K562 (cell line): ENCODE measurements at regions not wholly inside any gene's neighbourhood (a gene's known extent, or its start where the extent isn't known, plus 50 kb on each side); places are given as distances from the start of the nearest gene placed in this dataset.

ENCODE experiments used
- ATAC-seq: fragments of 200-7000 bp; cut with Tn5 transposase; 3 replicates; pipeline ENCODE4 v1.9.1; 2020; ENCODE audit warnings: moderate library complexity
- BruUV-seq: library from RNA; stranded (reverse); fragments of 400-500 nt; replicated peaks from 2 replicates; lab custom pipeline; 2021; lab: Mats Ljungman, UMichigan
- CTCF ChIA-PET: fragments of 300-600 bp; formaldehyde crosslinking; extraction: SDS; loops from one replicate; lab custom pipeline; 2021; ENCODE audit warnings: low intra/inter-chr PET ratio; lab: Yijun Ruan, JAX
- POLR2A ChIA-PET: fragments of 300-600, 350-650 bp; sonication (Branson Sonifier 250); formaldehyde crosslinking; extraction: SDS; loops from one replicate; lab custom pipeline; 2021; ENCODE audit warnings: antibody characterized with exemption, inconsistent platforms; lab: Yijun Ruan, JAX
- DNase-seq, 4 experiments: peaks; one replicate each; pipeline versions ENCODE4 v3.0.0 to v3.0.0-alpha.2; 2011 to 2018; ENCODE audit warnings: low spot score in 3 of 4, mixed read lengths in 3 of 4; ENCODE audit errors: extremely low read depth in 1 of 4
- FAIRE-seq: peaks from 2 replicates; lab custom pipeline; 2011; peaks lifted over from hg19 to GRCh38; lab: Jason Lieb, UNC
- H2AFZ ChIP-seq: 2 replicates; pipeline ENCODE4 v1.6.0; 2011; ENCODE audit warnings: low read depth, low read length, control low read depth, inconsistent platforms
- H3K27ac ChIP-seq: fragments of 200-600 bp; 3 replicates; pipeline ENCODE4 v1.8.0; 2011; ENCODE audit warnings: low read depth, mild to moderate bottlenecking, control low read depth, inconsistent platforms, low read length, moderate library complexity, mixed read lengths; ENCODE audit errors: extremely low read depth
- H3K27me3 ChIP-seq, 2 experiments: fragments of 300-600 bp in 1 of 2; 2 replicates in 1 of 2; 3 replicates in 1 of 2; pipeline versions ENCODE4 v1.6.0 to v1.8.0; 2011; ENCODE audit warnings: inconsistent platforms in 2 of 2, low read length in 2 of 2, mild to moderate bottlenecking in 1 of 2, mixed read lengths in 1 of 2, moderate library complexity in 1 of 2; ENCODE audit not compliant: control insufficient read depth in 2 of 2, insufficient read depth in 2 of 2
- H3K36me3 ChIP-seq: fragments of 300-600 bp; 3 replicates; pipeline ENCODE4 v1.8.0; 2011; ENCODE audit warnings: mild to moderate bottlenecking, low read length, inconsistent platforms; ENCODE audit not compliant: control insufficient read depth, insufficient read depth
- H3K4me1 ChIP-seq, 2 experiments: fragments of 200-600 bp in 1 of 2; replicated peaks in 1 of 2; 2 replicates in 1 of 2; 3 replicates in 1 of 2; pipeline versions ENCODE4 v1.5.1 to v1.8.0; 2011; ENCODE audit warnings: inconsistent platforms in 2 of 2, low read length in 2 of 2, mild to moderate bottlenecking in 1 of 2, mixed read lengths in 1 of 2, moderate library complexity in 1 of 2; ENCODE audit not compliant: control insufficient read depth in 2 of 2, insufficient read depth in 2 of 2
- H3K4me2 ChIP-seq: 2 replicates; pipeline ENCODE4 v1.6.1; 2011; ENCODE audit warnings: low read length, control low read depth, inconsistent platforms, mixed read lengths; ENCODE audit not compliant: insufficient read depth
- H3K4me3 ChIP-seq: fragments of 200-600 bp; sonication (generic), shearing (Covaris generic); 2 replicates; pipeline ENCODE4 v1.5.1; 2016; ENCODE audit warnings: control low read depth, inconsistent platforms
- H3K79me2 ChIP-seq: fragments of 200-600 bp; 3 replicates; pipeline ENCODE4 v1.8.0; 2011; ENCODE audit warnings: low read length, inconsistent platforms; ENCODE audit not compliant: control insufficient read depth, insufficient read depth
- H3K9ac ChIP-seq, 2 experiments: 2 replicates each; pipeline versions ENCODE4 v1.6.0 to v1.6.1; 2011; ENCODE audit warnings: low read depth in 2 of 2, low read length in 2 of 2, control low read depth in 1 of 2, inconsistent platforms in 1 of 2, mild to moderate bottlenecking in 1 of 2, mixed read lengths in 1 of 2; ENCODE audit not compliant: insufficient read depth in 1 of 2
- H3K9me1 ChIP-seq: one replicate; pipeline ENCODE4 v1.6.0; 2011; ENCODE audit warnings: inconsistent platforms, mild to moderate bottlenecking, low read length, moderate library complexity; ENCODE audit not compliant: control insufficient read depth, insufficient read depth
- H3K9me3 ChIP-seq: replicated peaks from 2 replicates; pipeline ENCODE4 v1.5.1; 2011; ENCODE audit warnings: low read depth, low read length, inconsistent platforms; ENCODE audit not compliant: control insufficient read depth, insufficient read depth
- H4K20me1 ChIP-seq: replicated peaks from 2 replicates; pipeline ENCODE4 v1.6.1; 2011; ENCODE audit warnings: low read length, inconsistent platforms, mixed read lengths; ENCODE audit not compliant: control insufficient read depth, insufficient read depth
- ARID1B ChIP-seq: fragments of 450-650 bp; IDR thresholded peaks from 2 replicates; pipeline ENCODE4 v1.6.1; 2016; ENCODE audit warnings: antibody characterized with exemption, mild to moderate bottlenecking, inconsistent platforms
- CBX5 ChIP-seq: IDR thresholded peaks from 2 replicates; pipeline ENCODE4 v1.6.1; 2014; ENCODE audit warnings: low read depth, borderline replicate concordance
- CREM ChIP-seq: IDR thresholded peaks from 2 replicates; pipeline ENCODE4 v1.6.1; 2014; ENCODE audit warnings: antibody characterized with exemption, low read depth
- CTCF ChIP-seq, 3 experiments: IDR thresholded peaks in 2 of 3; conservative IDR thresholded peaks in 1 of 3; 2 replicates each; pipeline ENCODE4 v1.5.1; 2011 to 2012; ENCODE audit warnings: low read length in 3 of 3, mild to moderate bottlenecking in 3 of 3, control low read depth in 2 of 3, improper control_type of control experiment in 1 of 3, inconsistent platforms in 1 of 3, low read depth in 1 of 3, mixed read lengths in 1 of 3, moderate library complexity in 1 of 3; ENCODE audit not compliant: insufficient read depth in 2 of 3
- ETV1 ChIP-seq: fragments of 450-650 bp; conservative IDR thresholded peaks from 2 replicates; pipeline ENCODE4 v1.6.1; 2016; ENCODE audit warnings: missing genetic modification characterization, control low read depth, low read depth, missing compliant biosample characterization
- FOXP4 ChIP-seq: sonication (generic); formaldehyde crosslinking; IDR thresholded peaks from 2 replicates; pipeline ENCODE4 v1.8.0; 2022; ENCODE audit warnings: mild to moderate bottlenecking, missing genetic modification reagents, borderline replicate concordance
- GATA2 ChIP-seq: sonication (generic); formaldehyde crosslinking; IDR thresholded peaks from 2 replicates; pipeline ENCODE4 v1.4.0; 2020; ENCODE audit warnings: mild to moderate bottlenecking, missing genetic modification reagents
- KLF13 ChIP-seq: fragments of 450-650 bp; IDR thresholded peaks from 2 replicates; pipeline ENCODE4 v1.6.1; 2016; ENCODE audit warnings: missing genetic modification characterization, low read depth, mild to moderate bottlenecking, missing compliant biosample characterization, moderate library complexity, borderline replicate concordance
- RBM15 ChIP-seq: fragments of 200-400 bp; formaldehyde crosslinking; IDR thresholded peaks from 2 replicates; pipeline ENCODE4 v1.6.1; 2018; ENCODE audit warnings: mild to moderate bottlenecking, low read length, moderate library complexity; ENCODE audit not compliant: insufficient read depth
- SP2 ChIP-seq: IDR thresholded peaks from 2 replicates; pipeline ENCODE4 v1.6.1; 2011; ENCODE audit warnings: mild to moderate bottlenecking, low read depth, low read length, moderate library complexity; ENCODE audit not compliant: poor library complexity, severe bottlenecking; ENCODE audit errors: extremely low read depth
- TBP ChIP-seq: optimal IDR thresholded peaks from 2 replicates; pipeline ENCODE3; 2011; ENCODE audit warnings: low read depth, low read length, improper control_type of control experiment
- U2AF1 ChIP-seq: fragments of 200-400 bp; formaldehyde crosslinking; optimal IDR thresholded peaks from 2 replicates; pipeline ENCODE3; 2017; ENCODE audit warnings: mild to moderate bottlenecking, low read depth, low read length, moderate library complexity
- ZBTB5 ChIP-seq: fragments of 450-650 bp; IDR thresholded peaks from 2 replicates; pipeline ENCODE4 v1.6.1; 2017; ENCODE audit warnings: antibody characterized with exemption
- WGBS: fragments of 100-300 bp; shearing (Covaris generic); methylation state at CpG from one replicate; pipeline ENCODE4 v1.1.6; 2016; ENCODE audit warnings: low coverage, mixed read lengths; ENCODE audit not compliant: insufficient coverage; ENCODE audit errors: missing lambda C conversion rate; 5-methylcytosine and 5-hydroxymethylcytosine counted together
- in situ Hi-C: fragments of 300-500 bp; cut with MboI; formaldehyde crosslinking; loops from 4 replicates; pipeline ENCODE4 v1.15.0; 2018; ENCODE audit warnings: inconsistent platforms, mixed read lengths
- intact Hi-C: fragments of 100-400 bp; cut with micrococcal nuclease; formaldehyde crosslinking; loops from 2 replicates; pipeline ENCODE4 v1.14.2; 2022
- TF ChIP-seq, protein P1 (sequence below): fragments of 450-650 bp; formaldehyde crosslinking; IDR thresholded peaks from 2 replicates; pipeline ENCODE4 v1.4.0; 2022; ENCODE audit warnings: missing genetic modification characterization

- CTCF ChIA-PET: no interaction called here
These were observed 74.0 kb upstream of the WNT11 start for GRCh38 chr11:76280151-76280881.

More at GRCh38 chr11:76280151-76280881, 74.0 kb upstream of the WNT11 start:
- H2AFZ ChIP-seq: no peak overlapping the region
- H3K4me2 ChIP-seq: no peak overlapping the region
- H3K36me3 ChIP-seq: no peaks in the 10 kb centered on the region
- no peak for TF ChIP-seq GATA2 (CRISPR knock-in tag)
- no peak for TF ChIP-seq CTCF (IDR thresholded peaks at IDR 0.05 in 2 of 3, conservative IDR thresholded peaks at IDR 0.05 in 1 of 3; ENCODE audit: insufficient read depth in 2 of 3, low read depth in 1 of 3, low read length in 3 of 3)
- no peak for TF ChIP-seq CBX5
- no peak for TF ChIP-seq CREM
- no peak for TF ChIP-seq SP2
- TF ChIP-seq RBM15: no peak
- no peak for TF ChIP-seq FOXP4 (CRISPR knock-in tag)
- TF ChIP-seq ZBTB5: no peak
- TF ChIP-seq U2AF1: no peak
- TF ChIP-seq ARID1B: no peak
- TF ChIP-seq, protein P1, sequence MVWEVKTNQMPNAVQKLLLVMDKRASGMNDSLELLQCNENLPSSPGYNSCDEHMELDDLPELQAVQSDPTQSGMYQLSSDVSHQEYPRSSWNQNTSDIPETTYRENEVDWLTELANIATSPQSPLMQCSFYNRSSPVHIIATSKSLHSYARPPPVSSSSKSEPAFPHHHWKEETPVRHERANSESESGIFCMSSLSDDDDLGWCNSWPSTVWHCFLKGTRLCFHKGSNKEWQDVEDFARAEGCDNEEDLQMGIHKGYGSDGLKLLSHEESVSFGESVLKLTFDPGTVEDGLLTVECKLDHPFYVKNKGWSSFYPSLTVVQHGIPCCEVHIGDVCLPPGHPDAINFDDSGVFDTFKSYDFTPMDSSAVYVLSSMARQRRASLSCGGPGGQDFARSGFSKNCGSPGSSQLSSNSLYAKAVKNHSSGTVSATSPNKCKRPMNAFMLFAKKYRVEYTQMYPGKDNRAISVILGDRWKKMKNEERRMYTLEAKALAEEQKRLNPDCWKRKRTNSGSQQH (CRISPR knock-in tag): no peak
- no peak for TF ChIP-seq TBP
- no peak for TF ChIP-seq ETV1 (tag)
- TF ChIP-seq KLF13 (tag): no peak
- H4K20me1 ChIP-seq: peaks cover 13% of the 10 kb centered on the region; the same call in 1 of the 2 replicates
- WGBS: 4% methylated on average over 16 of the region's 16 CpGs
- in situ Hi-C loops (no loop called here), intact Hi-C loops (no loop called here)
- H3K9me1 ChIP-seq: no peaks in the 10 kb centered on the region
- BruUV-seq: no TSS peak
- DNase-seq: no peak
- no peak for FAIRE-seq
- peaks cover 0 to 21% of the 10 kb centered on the region in 2 experiments; a peak in 2 of 5 replicates for H3K4me1 ChIP-seq
- H3K27me3 ChIP-seq: peaks cover 41 to 92% of the 10 kb centered on the region in 2 experiments; a peak in 4 of 5 replicates
- H3K27ac ChIP-seq: no peak overlapping the region
- no peak for ATAC-seq
- H3K4me3 ChIP-seq: no peak overlapping the region
- no peaks in the 10 kb centered on the region for H3K9me3 ChIP-seq
- no peak overlapping the region for H3K9ac ChIP-seq
- H3K79me2 ChIP-seq: no peaks in the 10 kb centered on the region
- POLR2A ChIA-PET: interaction anchor here (0.6 kb wide), 2 partner anchors 501 to 664 kb away, joined by 3 read pairs; no protein-coding TSS in a partner anchor
